GM19025 (cell line): ENCODE measurements at regions not wholly inside any gene's neighbourhood (a gene's known extent, or its start where the extent isn't known, plus 50 kb on each side); places are given as distances from the start of the nearest gene placed in this dataset.
"Not testable (repeated sequence)": the region's sequence is repeated elsewhere in the genome, so short reads cannot be mapped to it uniquely, and the experiment has no call there.

ENCODE experiments used
- ATAC-seq: cut with Tn5 transposase; IDR thresholded peaks from one replicate; pipeline ENCODE4 v1.9.1; 2021; ENCODE audit warnings: mild to moderate bottlenecking, low read depth, moderate library complexity; ENCODE audit not compliant: unreplicated experiment

- ATAC-seq: no peak
These were observed 115.1 kb upstream of the KIF2A start for GRCh38 chr5:62190931-62191330.

- no peak for ATAC-seq
These were observed 113.0 kb upstream of the KIF2A start for GRCh38 chr5:62192958-62193357.

DNA sequence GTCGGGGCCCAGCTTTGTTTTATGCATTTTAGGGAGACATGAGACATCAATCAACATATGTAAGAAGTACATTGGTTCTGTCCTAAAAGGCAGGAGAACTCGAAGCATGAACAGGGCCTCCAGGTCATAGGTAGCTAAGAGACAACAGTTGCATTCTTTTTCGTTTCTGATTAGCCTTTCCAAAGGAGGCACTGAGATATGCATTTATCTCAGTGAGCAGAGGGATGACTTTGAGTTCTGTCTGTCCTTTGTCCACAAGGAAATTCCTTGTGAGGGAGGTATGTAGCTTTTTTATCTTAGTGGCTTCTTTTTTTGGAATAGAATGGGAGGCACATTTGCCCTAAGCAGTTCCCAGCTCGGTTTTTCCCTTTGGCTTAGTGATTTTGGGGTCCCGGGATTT, 109.5 kb upstream of the KIF2A start:
- not testable (repeated sequence) for ATAC-seq

GRCh38 chr5:62197697-62198096, 108.3 kb upstream of the KIF2A start:
- ATAC-seq: no peak

DNA sequence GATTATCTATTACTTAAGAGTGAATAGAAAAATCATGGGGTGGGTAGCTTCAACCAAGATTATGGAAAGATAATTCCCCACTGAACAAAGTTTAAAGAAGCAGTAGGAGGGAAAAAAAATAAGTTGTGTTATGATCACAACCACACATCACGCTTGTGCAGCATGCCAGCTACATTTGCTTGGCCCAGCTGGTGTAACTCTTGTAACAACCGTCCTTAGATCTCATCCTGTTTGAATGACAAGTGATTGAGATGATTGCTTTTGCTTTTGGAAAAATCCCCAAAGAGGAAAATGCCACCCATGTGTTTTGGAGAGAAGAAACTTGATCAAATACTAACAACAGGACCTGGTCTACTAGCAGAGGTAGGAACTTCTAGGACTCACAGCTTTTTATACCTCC, 107.6 kb upstream of the KIF2A start:
- no peak for ATAC-seq

GRCh38 chr5:62199792-62200716, 106.0 kb upstream of the KIF2A start:
- ATAC-seq: no peak

DNA sequence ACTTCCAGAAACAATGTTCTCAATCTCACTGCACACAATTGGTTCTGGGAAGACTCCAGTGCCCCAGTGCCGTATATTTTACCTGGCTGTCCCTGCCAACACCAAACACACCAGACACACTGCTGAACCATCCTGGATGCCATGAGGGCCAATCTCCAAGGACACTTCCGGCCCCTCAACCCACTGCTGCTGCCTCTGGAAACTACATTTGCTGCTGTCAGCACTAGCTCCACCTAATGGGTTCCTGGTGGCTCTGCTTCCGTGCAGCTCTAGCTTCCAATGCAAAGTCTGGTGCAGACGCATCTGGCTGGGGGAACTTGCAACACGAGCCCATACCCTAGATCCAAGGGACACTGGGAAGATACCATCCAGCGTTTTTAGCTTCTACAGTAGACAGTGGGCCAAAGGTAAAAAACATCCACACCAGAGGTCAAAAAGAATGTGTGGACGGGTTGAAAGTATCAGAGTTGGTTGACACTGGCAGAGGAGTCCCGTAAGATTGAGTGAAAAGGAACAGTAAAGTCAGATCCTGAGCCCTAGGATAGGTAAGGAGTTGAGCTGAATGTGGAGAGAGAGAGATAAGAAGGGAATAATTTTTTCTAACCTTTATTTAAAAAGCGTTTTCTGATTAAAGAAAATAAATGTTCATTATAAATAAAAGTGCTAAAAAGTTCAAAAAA, 99.7 kb upstream of the KIF2A start:
- ATAC-seq: no peak

- no peak for ATAC-seq
These were observed 97.7 kb upstream of the KIF2A start for GRCh38 chr5:62208218-62208852.

DNA sequence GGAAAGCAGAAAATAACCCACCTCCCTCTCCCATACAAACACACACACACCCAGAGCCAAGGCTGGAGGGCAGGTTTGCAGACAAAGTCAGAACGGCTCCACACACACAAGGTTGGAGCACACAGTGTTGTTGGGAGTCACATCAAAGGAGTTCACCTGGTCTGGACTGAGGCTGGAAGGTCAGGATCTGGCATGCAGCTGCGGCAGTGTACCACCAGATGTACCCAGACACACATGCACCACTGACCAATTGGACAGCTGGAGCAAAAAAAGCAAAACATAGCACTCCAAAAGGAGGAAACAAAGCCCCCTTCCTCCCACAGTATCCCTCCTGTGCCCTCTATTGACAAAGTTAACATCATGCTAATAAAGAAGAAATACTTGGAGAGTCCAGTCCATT, 94.6 kb upstream of the KIF2A start:
- no peak for ATAC-seq

GRCh38 chr5:62212648-62213047, 93.4 kb upstream of the KIF2A start:
- no peak for ATAC-seq

- no peak for ATAC-seq
These were observed 91.3 kb upstream of the KIF2A start for GRCh38 chr5:62214701-62215100.

DNA sequence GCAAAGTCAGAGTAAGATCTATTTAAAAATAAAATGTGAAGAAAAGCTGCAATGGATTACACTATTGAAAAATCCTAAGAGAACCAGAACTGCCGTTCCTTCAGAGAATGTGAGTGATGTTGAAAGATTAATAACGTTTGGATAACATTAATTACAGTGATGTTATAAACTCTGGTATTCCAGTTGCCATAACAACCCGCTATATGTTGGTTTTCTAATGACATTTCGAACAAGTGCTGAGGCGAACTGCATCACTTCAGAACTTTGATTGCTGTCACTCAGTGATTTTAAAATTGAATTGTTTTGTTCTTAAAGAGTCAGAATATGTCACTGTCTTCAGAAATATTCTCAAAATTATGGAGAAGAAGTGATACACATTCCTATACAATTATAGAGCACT, 89.4 kb upstream of the KIF2A start:
- not testable (repeated sequence) for ATAC-seq

DNA sequence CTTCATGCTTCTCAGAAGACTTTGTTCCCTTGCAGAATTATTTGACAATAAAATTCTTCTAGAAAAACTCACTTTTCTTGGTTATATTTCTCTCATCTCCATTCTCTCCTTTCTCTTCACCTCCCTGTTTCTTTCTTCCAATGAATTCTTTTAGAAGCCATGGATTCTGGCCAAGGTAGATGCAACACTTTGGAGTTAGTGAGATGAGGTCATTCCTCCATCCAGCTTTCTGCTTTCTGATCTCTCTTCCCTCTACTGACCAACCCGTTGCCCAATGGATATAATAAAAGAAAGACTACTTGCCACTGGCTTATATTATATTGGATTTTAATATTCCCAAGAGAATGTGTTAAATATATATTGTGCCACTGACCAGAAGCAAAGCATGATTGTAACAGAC, 88.9 kb upstream of the KIF2A start:
- not testable (repeated sequence) for ATAC-seq

GRCh38 chr5:62218860-62219259, 87.1 kb upstream of the KIF2A start:
- not testable (repeated sequence) for ATAC-seq

DNA sequence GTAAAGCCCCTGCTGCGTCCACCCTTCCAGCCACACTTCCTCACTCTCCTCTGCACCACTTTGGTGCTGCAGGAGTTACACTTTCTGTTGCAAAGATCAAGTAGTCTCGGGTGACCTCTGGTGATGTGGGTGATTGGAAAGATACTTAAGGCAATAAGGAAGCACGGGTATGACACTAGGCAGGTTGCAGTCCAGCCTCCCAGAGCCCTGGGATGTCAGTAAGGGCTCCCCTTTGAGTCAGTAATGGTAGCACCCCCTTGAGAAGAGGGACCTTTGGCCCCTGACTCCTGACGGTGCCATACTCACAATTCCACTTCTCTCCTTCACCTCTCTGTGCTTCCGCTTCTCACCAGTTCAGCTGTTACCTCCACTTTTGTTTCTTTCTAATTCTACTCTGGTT, 84.1 kb upstream of the KIF2A start:
- not testable (repeated sequence) for ATAC-seq

DNA sequence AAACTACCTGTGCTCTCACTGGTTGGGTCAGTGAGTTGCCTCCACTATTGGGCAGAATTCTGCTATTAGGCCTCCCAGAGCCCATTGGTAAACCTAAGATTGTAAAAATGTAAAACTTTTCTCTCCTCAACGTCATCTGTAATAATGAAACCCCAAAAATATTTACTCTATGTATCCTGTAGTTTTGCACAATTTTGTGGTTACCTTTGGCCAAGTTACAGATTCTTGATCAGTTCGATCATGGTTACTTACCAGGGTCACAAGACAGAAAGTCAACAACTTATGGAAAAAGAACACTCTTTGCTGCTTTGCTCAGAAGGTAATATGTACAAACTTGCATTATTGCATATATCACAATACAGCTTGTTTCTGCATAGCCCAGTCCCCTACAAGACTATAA, 83.7 kb upstream of the KIF2A start:
- ATAC-seq: not testable (repeated sequence)

- peak; percentile 90 for ATAC-seq
These were observed 82.7 kb upstream of the KIF2A start for GRCh38 chr5:62223312-62223670.

GRCh38 chr5:62224987-62225601, 80.9 kb upstream of the KIF2A start:
- not testable (repeated sequence) for ATAC-seq

DNA sequence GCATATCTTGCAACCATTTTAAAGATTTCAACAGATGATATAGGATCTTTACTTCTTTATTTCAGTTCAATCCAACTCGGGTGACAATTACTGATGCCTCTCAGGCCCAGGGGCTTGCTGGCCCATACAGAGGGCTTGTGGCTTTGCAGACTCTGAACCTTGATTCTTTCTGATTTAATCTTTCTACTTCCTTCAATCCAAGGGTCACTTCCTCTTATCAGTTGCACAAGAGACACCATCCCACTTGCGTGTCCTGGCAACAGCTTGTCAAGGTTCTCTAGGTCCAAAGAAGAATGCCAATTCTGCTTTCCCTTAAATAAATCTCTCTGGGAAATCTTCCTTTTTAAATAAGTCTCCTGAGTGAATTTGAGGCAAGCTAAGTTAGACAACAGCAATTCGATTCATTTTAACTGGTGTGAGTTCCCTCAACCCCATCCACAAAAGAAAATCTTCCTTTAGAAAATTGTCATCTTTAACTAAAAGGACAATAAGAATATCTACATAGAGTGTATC, 75.1 kb upstream of the KIF2A start:
- not testable (repeated sequence) for ATAC-seq

GRCh38 chr5:62231576-62231975, 74.4 kb upstream of the KIF2A start:
- no peak for ATAC-seq

DNA sequence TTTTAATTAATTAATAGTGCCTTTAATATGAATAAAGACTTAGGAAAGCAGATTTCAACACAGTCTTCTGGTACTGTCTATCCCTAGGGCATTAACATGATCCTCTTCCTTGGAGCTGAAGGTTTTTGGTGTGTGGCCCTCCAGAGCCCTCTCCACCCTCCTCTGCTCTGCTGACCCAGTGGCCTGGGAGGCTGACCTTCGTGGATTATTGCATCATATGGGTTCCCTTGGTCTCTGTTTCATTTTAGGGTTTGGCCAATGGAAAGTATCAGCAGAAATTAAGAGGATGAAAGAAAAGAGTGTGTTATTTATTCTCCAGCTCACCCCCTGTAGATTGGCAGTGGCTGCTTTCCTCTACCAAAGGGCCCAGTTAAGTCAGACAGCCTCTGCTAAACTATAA, 73.8 kb upstream of the KIF2A start:
- ATAC-seq: not testable (repeated sequence)
